Hepatocyte (in vitro differentiated cells): ENCODE measurements at regions not wholly inside any gene's neighbourhood (a gene's known extent, or its start where the extent isn't known, plus 50 kb on each side); places are given as distances from the start of the nearest gene placed in this dataset.

ENCODE experiments used
- DNase-seq: peaks from one replicate; pipeline ENCODE4 v3.0.0-alpha.2; 2016; ENCODE audit warnings: low spot score
- H2AFZ ChIP-seq: fragments of 200-600 bp; sonication (generic); 2 replicates; pipeline ENCODE4 v1.6.0; 2016; ENCODE audit warnings: antibody characterized with exemption, mild to moderate bottlenecking
- H3K27ac ChIP-seq: fragments of 200-600 bp; sonication (generic); 2 replicates; pipeline ENCODE4 v1.5.1; 2016; ENCODE audit warnings: mild to moderate bottlenecking
- H3K27me3 ChIP-seq: fragments of 200-600 bp; sonication (generic); 2 replicates; pipeline ENCODE4 v1.6.1; 2016
- H3K36me3 ChIP-seq: fragments of 200-600 bp; sonication (generic); replicated peaks from 2 replicates; pipeline ENCODE4 v1.5.1; 2016; ENCODE audit warnings: low read depth; ENCODE audit not compliant: insufficient read depth
- H3K4me1 ChIP-seq: fragments of 200-600 bp; sonication (generic); 2 replicates; pipeline ENCODE4 v1.5.1; 2016; ENCODE audit warnings: mild to moderate bottlenecking, moderate library complexity; ENCODE audit not compliant: insufficient read depth
- H3K4me2 ChIP-seq: fragments of 200-600 bp; sonication (generic); 2 replicates; pipeline ENCODE4 v1.6.0; 2016
- H3K4me3 ChIP-seq: fragments of 200-600 bp; sonication (generic); 2 replicates; pipeline ENCODE4 v1.5.1; 2016; ENCODE audit warnings: mild to moderate bottlenecking
- H3K79me2 ChIP-seq: fragments of 200-600 bp; sonication (generic); 2 replicates; pipeline ENCODE4 v1.6.0; 2017; ENCODE audit warnings: mild to moderate bottlenecking
- H3K9me2 ChIP-seq: fragments of 200-600 bp; sonication (generic); replicated peaks from 2 replicates; pipeline ENCODE4 v1.6.0; 2017; ENCODE audit warnings: mild to moderate bottlenecking; ENCODE audit not compliant: insufficient read depth
- H3K9me3 ChIP-seq: fragments of 200-600 bp; sonication (generic); 2 replicates; pipeline ENCODE4 v1.5.1; 2016; ENCODE audit warnings: low read depth, mild to moderate bottlenecking
- H4K20me1 ChIP-seq: fragments of 200-600 bp; sonication (generic); 2 replicates; pipeline ENCODE4 v1.6.0; 2016; ENCODE audit warnings: mild to moderate bottlenecking; ENCODE audit not compliant: insufficient read depth, poor library complexity, severe bottlenecking
- EZH2 ChIP-seq: fragments of 200-600 bp; sonication (generic); IDR thresholded peaks from 2 replicates; pipeline ENCODE4 v1.6.1; 2016; ENCODE audit warnings: antibody characterized with exemption, mild to moderate bottlenecking, borderline replicate concordance
- EZH2phosphoT487 ChIP-seq: fragments of 200-600 bp; sonication (generic); IDR thresholded peaks from one replicate; pipeline ENCODE4 v1.6.1; 2018; ENCODE audit warnings: antibody characterized with exemption, mild to moderate bottlenecking, low read depth, moderate library complexity; ENCODE audit not compliant: unreplicated experiment, severe bottlenecking
- WGBS: methylation state at CpG from one replicate; pipeline ENCODE4 v1.1.6; 2016; ENCODE audit warnings: low lambda C conversion rate; ENCODE audit errors: missing lambda C conversion rate; 5-methylcytosine and 5-hydroxymethylcytosine counted together
- TF ChIP-seq, protein P1 (sequence below): fragments of 200-600 bp; sonication (generic); IDR thresholded peaks from 2 replicates; pipeline ENCODE4 v1.5.1; 2016; ENCODE audit warnings: antibody characterized with exemption, mild to moderate bottlenecking; ENCODE audit not compliant: poor library complexity

DNA sequence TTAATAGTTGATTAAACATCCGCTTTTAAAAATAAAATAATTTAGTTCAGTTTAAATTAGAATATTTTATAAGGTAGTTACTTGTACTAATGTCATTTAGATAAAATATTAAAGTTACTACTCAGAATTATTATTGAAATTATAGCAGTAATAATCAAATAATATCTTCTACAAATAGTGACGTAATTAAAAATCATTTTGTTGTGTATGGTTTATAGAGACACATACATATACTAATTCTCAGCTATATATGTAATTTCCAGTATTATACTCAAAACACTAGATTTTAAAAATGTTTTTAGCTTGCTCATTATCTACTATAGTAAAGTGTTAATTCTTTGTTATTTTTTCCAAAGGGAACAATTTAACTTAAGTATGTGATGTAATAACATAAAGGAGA lies 435.2 kb upstream of the MANEA start:
- no peak overlapping the region for H2AFZ ChIP-seq
- no peaks in the 10 kb centered on the region for H3K9me3 ChIP-seq
- no peaks in the 10 kb centered on the region for H3K9me2 ChIP-seq
- no peaks in the 10 kb centered on the region for H3K27me3 ChIP-seq
- WGBS = 94% methylated on average over 2 of the region's 2 CpGs
- H3K36me3 ChIP-seq = no peaks in the 10 kb centered on the region
- no peak for DNase-seq
- no peaks in the 10 kb centered on the region for H4K20me1 ChIP-seq
- no peak for TF ChIP-seq EZH2
- TF ChIP-seq, protein P1, sequence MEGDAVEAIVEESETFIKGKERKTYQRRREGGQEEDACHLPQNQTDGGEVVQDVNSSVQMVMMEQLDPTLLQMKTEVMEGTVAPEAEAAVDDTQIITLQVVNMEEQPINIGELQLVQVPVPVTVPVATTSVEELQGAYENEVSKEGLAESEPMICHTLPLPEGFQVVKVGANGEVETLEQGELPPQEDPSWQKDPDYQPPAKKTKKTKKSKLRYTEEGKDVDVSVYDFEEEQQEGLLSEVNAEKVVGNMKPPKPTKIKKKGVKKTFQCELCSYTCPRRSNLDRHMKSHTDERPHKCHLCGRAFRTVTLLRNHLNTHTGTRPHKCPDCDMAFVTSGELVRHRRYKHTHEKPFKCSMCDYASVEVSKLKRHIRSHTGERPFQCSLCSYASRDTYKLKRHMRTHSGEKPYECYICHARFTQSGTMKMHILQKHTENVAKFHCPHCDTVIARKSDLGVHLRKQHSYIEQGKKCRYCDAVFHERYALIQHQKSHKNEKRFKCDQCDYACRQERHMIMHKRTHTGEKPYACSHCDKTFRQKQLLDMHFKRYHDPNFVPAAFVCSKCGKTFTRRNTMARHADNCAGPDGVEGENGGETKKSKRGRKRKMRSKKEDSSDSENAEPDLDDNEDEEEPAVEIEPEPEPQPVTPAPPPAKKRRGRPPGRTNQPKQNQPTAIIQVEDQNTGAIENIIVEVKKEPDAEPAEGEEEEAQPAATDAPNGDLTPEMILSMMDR = no peak
- no peak for TF ChIP-seq EZH2phosphoT487
- no peak overlapping the region for H3K4me2 ChIP-seq
- no peak overlapping the region for H3K4me3 ChIP-seq
- no peaks in the 10 kb centered on the region for H3K79me2 ChIP-seq
- no peak overlapping the region for H3K27ac ChIP-seq
- no peaks in the 10 kb centered on the region for H3K4me1 ChIP-seq

DNA sequence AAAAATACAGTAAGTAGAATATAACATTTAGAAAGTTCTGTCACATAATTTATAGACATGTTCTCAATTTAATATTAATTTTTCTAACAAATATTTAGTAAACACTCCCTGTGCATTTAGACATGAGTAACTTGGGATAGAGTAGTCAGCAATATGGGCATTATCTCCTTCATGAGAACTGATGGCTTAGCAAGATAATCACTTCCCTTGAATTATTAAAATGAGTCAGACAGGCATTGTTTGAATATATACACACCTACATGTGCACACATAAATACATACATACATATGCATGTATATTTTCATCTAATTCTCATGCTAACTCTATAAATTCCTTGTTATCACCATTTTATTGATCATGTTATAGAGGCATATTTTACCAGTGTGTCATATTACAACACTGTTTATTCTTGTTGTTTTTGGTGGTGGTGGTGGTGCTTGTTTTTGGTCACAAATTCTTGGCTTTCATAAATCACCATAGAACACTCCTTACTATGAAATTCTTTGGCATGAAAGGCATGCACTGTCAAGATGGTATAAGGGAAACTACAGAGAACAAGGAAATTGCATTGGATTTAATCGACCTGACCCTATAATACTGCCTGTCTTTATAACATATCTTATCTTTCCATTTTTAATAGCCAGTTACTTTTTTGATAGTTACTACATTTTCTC lies 434.5 kb upstream of the MANEA start:
- no peaks in the 10 kb centered on the region for H3K27me3 ChIP-seq
- WGBS = 74% methylated on average over 1 of the region's 1 CpG
- H3K27ac ChIP-seq = no peak overlapping the region
- H3K79me2 ChIP-seq = no peaks in the 10 kb centered on the region
- no peak overlapping the region for H3K4me2 ChIP-seq
- H3K9me3 ChIP-seq = no peaks in the 10 kb centered on the region
- H3K9me2 ChIP-seq = no peaks in the 10 kb centered on the region
- H3K36me3 ChIP-seq = no peaks in the 10 kb centered on the region
- H3K4me3 ChIP-seq = no peak overlapping the region
- no peaks in the 10 kb centered on the region for H3K4me1 ChIP-seq
- no peak for DNase-seq
- TF ChIP-seq, protein P1 = no peak
- TF ChIP-seq EZH2phosphoT487 (no peak), EZH2 (no peak)
- H2AFZ ChIP-seq = no peak overlapping the region
- H4K20me1 ChIP-seq = no peaks in the 10 kb centered on the region

DNA sequence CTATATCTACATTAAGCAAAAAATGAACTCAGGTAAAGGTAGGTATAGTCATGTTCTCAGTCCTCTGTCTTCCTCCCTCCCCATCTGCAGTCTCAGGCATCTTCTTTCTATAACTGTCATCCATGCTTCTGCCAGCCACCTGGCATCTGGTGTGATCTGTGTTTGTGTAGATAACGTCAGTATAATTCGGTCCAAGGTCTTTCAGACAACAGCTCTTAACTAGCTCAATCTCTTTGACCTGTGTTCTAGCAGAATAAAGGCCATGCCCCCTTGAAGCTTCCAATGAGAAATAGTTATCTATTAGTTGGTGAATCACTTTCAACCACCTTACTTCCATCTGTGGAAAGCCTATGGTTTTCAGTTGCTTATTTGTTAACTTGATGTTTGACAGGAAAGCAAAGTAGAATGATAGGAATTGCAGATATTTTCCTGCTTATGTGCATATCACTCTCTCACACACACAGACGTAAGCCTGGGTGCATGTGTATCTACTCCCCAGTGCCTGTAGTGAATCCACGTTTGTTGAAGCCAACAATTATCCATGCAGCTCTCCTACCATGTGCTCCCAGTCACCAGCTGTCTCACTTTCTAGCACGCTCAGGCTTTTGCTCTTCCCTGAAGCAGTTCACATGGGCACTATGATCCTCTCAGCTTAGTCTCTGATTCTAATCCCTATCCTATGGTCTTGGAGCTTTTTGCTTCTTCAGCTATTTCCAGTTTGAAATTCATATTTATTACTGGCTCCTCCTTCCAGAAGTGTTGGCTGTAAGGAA lies 433.7 kb upstream of the MANEA start:
- H3K9me2 ChIP-seq = no peaks in the 10 kb centered on the region
- H3K4me2 ChIP-seq = no peak overlapping the region
- no peaks in the 10 kb centered on the region for H3K4me1 ChIP-seq
- no peaks in the 10 kb centered on the region for H3K9me3 ChIP-seq
- no peak for DNase-seq
- H3K27me3 ChIP-seq = no peaks in the 10 kb centered on the region
- no peak overlapping the region for H3K4me3 ChIP-seq
- H3K36me3 ChIP-seq = no peaks in the 10 kb centered on the region
- H3K79me2 ChIP-seq = no peaks in the 10 kb centered on the region
- H4K20me1 ChIP-seq = no peaks in the 10 kb centered on the region
- H3K27ac ChIP-seq = no peak overlapping the region
- TF ChIP-seq EZH2 (no peak), EZH2phosphoT487 (no peak)
- TF ChIP-seq, protein P1 = no peak
- WGBS = 54% methylated on average over 5 of the region's 5 CpGs
- no peak overlapping the region for H2AFZ ChIP-seq
